Lower leg skin (tissue), 4 donors: ENCODE measurements at regions not wholly inside any gene's neighbourhood (a gene's known extent, or its start where the extent isn't known, plus 50 kb on each side); places are given as distances from the start of the nearest gene placed in this dataset.

ENCODE experiments used
- DNase-seq, 2 donors: peaks; one replicate each; pipeline ENCODE4 v3.0.0-alpha.2; 2019; ENCODE audit warnings: low spot score in 2 of 2
- H3K4me3 ChIP-seq: fragments of 200-600 bp; sonication (generic); 2 replicates; pipeline ENCODE4 v1.5.1; 2017; ENCODE audit warnings: mild to moderate bottlenecking, low read depth; ENCODE audit not compliant: poor library complexity, severe bottlenecking
- POLR2A ChIP-seq, 2 donors: fragments of 450-650 bp; IDR thresholded peaks; one replicate each; pipeline ENCODE4 v1.6.1; 2016 to 2017; ENCODE audit warnings: antibody characterized with exemption in 2 of 2, mild to moderate bottlenecking in 1 of 2, moderate library complexity in 1 of 2
- WGBS, 2 donors: methylation state at CpG; one replicate each; pipeline ENCODE4 v1.1.5; 2018; 5-methylcytosine and 5-hydroxymethylcytosine counted together
- intact Hi-C: fragments of 100-400 bp; cut with DNase I; formaldehyde crosslinking; loops from one replicate; pipeline ENCODE4 v1.15.0; 2023; ENCODE audit warnings: low total_unique reads
- TF ChIP-seq, protein P1 (sequence below), 3 donors: fragments of 450-650 bp; IDR thresholded peaks; one replicate each; pipeline ENCODE4 v1.5.1; 2016; ENCODE audit warnings: antibody characterized with exemption in 3 of 3, mild to moderate bottlenecking in 3 of 3, moderate library complexity in 2 of 3

- no peak overlapping the region for H3K4me3 ChIP-seq
- 43 to 50% methylated on average over 5 of the region's 5 CpGs for WGBS, 2 donors
- TF ChIP-seq, protein P1, sequence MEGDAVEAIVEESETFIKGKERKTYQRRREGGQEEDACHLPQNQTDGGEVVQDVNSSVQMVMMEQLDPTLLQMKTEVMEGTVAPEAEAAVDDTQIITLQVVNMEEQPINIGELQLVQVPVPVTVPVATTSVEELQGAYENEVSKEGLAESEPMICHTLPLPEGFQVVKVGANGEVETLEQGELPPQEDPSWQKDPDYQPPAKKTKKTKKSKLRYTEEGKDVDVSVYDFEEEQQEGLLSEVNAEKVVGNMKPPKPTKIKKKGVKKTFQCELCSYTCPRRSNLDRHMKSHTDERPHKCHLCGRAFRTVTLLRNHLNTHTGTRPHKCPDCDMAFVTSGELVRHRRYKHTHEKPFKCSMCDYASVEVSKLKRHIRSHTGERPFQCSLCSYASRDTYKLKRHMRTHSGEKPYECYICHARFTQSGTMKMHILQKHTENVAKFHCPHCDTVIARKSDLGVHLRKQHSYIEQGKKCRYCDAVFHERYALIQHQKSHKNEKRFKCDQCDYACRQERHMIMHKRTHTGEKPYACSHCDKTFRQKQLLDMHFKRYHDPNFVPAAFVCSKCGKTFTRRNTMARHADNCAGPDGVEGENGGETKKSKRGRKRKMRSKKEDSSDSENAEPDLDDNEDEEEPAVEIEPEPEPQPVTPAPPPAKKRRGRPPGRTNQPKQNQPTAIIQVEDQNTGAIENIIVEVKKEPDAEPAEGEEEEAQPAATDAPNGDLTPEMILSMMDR (IDR thresholded peaks at IDR 0.05) = no peak
- no peak for TF ChIP-seq POLR2A (IDR thresholded peaks at IDR 0.05)
- intact Hi-C loops = no loop called here
- DNase-seq = no peak
These were observed 354.5 kb upstream of the BOD1L1 start for GRCh38 chr4:13982010-13982409.

DNA sequence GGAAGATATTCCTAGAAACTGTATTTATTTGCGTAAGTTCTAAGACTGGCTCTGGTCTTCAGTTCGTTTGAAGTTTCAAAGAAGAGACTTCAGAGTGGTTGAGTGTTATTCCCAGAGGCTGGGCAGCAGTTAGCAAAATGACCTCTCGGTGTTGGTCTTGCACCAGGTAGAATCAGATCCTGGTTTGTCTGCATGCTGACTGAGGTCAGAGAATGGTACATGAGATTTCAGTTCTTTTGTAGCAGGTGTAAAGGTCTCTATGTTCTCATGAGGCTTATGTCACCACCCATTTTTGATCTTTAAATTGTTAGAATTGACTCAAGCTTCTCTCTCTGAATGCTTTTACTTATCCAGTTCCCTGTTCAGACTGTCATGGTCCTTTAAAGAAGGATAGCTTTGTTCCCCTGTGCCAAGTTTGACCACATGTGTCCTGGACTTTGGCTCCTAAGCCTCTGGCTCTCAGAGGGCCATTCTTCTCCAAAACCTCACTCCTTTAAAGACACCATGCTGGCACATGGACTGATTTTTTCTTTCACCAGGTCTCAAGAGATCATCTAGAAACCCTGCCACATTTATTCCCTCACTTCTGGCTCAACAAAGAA lies 355.8 kb upstream of the BOD1L1 start:
- no peak for DNase-seq
- TF ChIP-seq, protein P1 (IDR thresholded peaks at IDR 0.05) = no peak
- no peak for TF ChIP-seq POLR2A (IDR thresholded peaks at IDR 0.05)
- no peak overlapping the region for H3K4me3 ChIP-seq
- intact Hi-C loops = no loop called here
- 84 to 88% methylated on average over 3 of the region's 3 CpGs for WGBS, 2 donors

DNA sequence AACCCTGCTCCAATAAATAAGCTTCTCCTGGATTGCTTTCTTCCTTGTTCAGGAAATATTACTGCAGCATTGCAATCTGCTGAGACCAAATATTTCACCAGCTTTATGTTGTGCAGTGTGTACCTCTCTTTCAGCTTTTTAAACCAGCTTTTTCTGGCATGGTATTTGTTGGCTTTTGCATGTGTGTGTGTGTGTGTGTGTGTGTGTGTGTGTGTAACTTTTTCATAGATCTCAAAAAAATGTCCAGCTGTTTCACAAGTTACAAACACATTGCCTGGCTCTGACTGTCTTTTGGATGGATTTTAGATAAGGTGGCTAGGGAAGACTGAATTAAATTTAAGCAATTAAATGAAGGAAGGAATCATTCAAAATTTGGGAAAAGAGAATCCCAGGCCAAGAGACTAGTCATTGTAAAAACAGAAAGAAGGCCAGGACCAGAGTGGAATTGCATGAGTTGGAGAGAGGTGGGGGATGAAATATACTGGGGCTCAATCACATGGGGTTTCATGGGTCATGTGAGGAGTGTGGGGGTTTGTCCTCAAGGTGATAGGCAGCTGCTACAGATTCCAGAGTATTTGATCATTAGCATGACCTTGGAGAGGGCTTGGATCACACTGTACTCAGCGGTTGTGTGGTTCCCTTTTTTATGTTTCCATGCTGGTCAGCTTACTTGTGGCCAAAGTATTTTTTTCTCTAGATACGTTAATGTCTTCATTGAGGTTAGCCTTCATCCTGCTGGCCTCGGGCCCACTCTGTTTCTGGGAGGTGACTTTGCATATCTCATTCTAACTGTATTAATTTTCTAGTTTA lies 357.7 kb upstream of the BOD1L1 start:
- 53 to 54% methylated on average over 3 of the region's 3 CpGs for WGBS, 2 donors
- no peak overlapping the region for H3K4me3 ChIP-seq
- no peak for DNase-seq
- TF ChIP-seq POLR2A (IDR thresholded peaks at IDR 0.05) = no peak
- TF ChIP-seq, protein P1 (IDR thresholded peaks at IDR 0.05) = no peak
- intact Hi-C loops = no loop called here

GRCh38 chr4:13985837-13986236 lies 358.3 kb upstream of the BOD1L1 start:
- TF ChIP-seq, protein P1 (IDR thresholded peaks at IDR 0.05) = no peak
- no peak for TF ChIP-seq POLR2A (IDR thresholded peaks at IDR 0.05)
- WGBS, 2 donors = 72 to 79% methylated on average over 3 of the region's 3 CpGs
- no peak for DNase-seq
- intact Hi-C loops = no loop called here
- H3K4me3 ChIP-seq = no peak overlapping the region

GRCh38 chr4:13986548-13986947 lies 359.0 kb upstream of the BOD1L1 start:
- TF ChIP-seq, protein P1 (IDR thresholded peaks at IDR 0.05) = no peak
- TF ChIP-seq POLR2A (IDR thresholded peaks at IDR 0.05) = no peak

More at GRCh38 chr4:13986548-13986947, 359.0 kb upstream of the BOD1L1 start:
- H3K4me3 ChIP-seq = no peak overlapping the region
- DNase-seq = no peak
- WGBS, 2 donors = 68 to 73% methylated on average over 4 of the region's 4 CpGs
- intact Hi-C loops = no loop called here
